SU-DHL-6 (cell line): ENCODE measurements at regions not wholly inside any gene's neighbourhood (a gene's known extent, or its start where the extent isn't known, plus 50 kb on each side); places are given as distances from the start of the nearest gene placed in this dataset.

Experiments
- H2AFZ ChIP-seq: fragments of 200-600 bp; sonication (generic); 2 replicates; pipeline ENCODE4 v1.6.1; 2014; ENCODE audit warnings: low read depth, mild to moderate bottlenecking, moderate library complexity, mixed read lengths, antibody characterized with exemption, low read length; ENCODE audit not compliant: severe bottlenecking
- H3F3A ChIP-seq: fragments of 200-600 bp; shearing (Covaris generic); 2 replicates; pipeline ENCODE4 v1.6.0; 2016; ENCODE audit warnings: antibody characterized with exemption, mild to moderate bottlenecking; ENCODE audit not compliant: insufficient read depth
- H3K27ac ChIP-seq: fragments of 200-600 bp; sonication (generic); 2 replicates; pipeline ENCODE4 v1.5.1; 2016; ENCODE audit warnings: low read depth, mild to moderate bottlenecking, low read length, moderate library complexity, mixed read lengths
- H3K27me3 ChIP-seq: fragments of 200-600 bp; sonication (generic), shearing (Covaris generic); 2 replicates; pipeline ENCODE4 v1.6.0; 2014; ENCODE audit warnings: mild to moderate bottlenecking, low read length
- H3K36me3 ChIP-seq: fragments of 200-600 bp; sonication (generic); 2 replicates; pipeline ENCODE4 v1.6.1; 2014; ENCODE audit warnings: mild to moderate bottlenecking, low read length, mixed read lengths
- H3K4me2 ChIP-seq: fragments of 300-600, 200-600 bp; shearing (Covaris generic), sonication (generic); 2 replicates; pipeline ENCODE4 v1.6.0; 2014; ENCODE audit warnings: low read length, low read depth, mild to moderate bottlenecking; ENCODE audit not compliant: poor library complexity, severe bottlenecking
- H3K4me3 ChIP-seq: fragments of 200-600 bp; sonication (generic); 2 replicates; pipeline ENCODE4 v1.5.1; 2014; ENCODE audit warnings: antibody characterized with exemption, low read length, mild to moderate bottlenecking, mixed read lengths; ENCODE audit not compliant: insufficient read depth, poor library complexity, severe bottlenecking
- H3K79me2 ChIP-seq: fragments of 200-600 bp; sonication (generic); 2 replicates; pipeline ENCODE4 v1.6.1; 2014; ENCODE audit warnings: mild to moderate bottlenecking, low read length, moderate library complexity; ENCODE audit not compliant: insufficient read depth
- H3K9ac ChIP-seq: fragments of 200-600 bp; sonication (generic); 2 replicates; pipeline ENCODE4 v1.7.0; 2014; ENCODE audit warnings: mild to moderate bottlenecking, low read length
- H3K9me2 ChIP-seq: fragments of 200-600 bp; sonication (generic); replicated peaks from 2 replicates; pipeline ENCODE4 v1.6.1; 2014; ENCODE audit warnings: low read length; ENCODE audit not compliant: insufficient read depth
- H3K9me3 ChIP-seq: fragments of 200-600 bp; sonication (generic); 2 replicates; pipeline ENCODE4 v1.6.1; 2014; ENCODE audit warnings: low read length, mixed read lengths; ENCODE audit not compliant: insufficient read depth
- H4K20me1 ChIP-seq: fragments of 200-600 bp; sonication (generic); 2 replicates; pipeline ENCODE4 v1.6.1; 2014; ENCODE audit warnings: low read depth, mild to moderate bottlenecking, antibody characterized with exemption, low read length, moderate library complexity, mixed read lengths
- EZH2phosphoT487 ChIP-seq: fragments of 200-600 bp; sonication (generic), shearing (Covaris generic); conservative IDR thresholded peaks from 2 replicates; pipeline ENCODE4 v1.6.1; 2018; ENCODE audit warnings: mild to moderate bottlenecking, antibody characterized with exemption, low read length, moderate library complexity, mixed read lengths
- TF ChIP-seq, protein P1 (sequence below): fragments of 200-600 bp; sonication (generic); IDR thresholded peaks from one replicate; pipeline ENCODE4 v1.5.1; 2017; ENCODE audit warnings: antibody characterized with exemption, mild to moderate bottlenecking, low read length, moderate library complexity; ENCODE audit not compliant: insufficient read depth, poor library complexity, severe bottlenecking

DNA sequence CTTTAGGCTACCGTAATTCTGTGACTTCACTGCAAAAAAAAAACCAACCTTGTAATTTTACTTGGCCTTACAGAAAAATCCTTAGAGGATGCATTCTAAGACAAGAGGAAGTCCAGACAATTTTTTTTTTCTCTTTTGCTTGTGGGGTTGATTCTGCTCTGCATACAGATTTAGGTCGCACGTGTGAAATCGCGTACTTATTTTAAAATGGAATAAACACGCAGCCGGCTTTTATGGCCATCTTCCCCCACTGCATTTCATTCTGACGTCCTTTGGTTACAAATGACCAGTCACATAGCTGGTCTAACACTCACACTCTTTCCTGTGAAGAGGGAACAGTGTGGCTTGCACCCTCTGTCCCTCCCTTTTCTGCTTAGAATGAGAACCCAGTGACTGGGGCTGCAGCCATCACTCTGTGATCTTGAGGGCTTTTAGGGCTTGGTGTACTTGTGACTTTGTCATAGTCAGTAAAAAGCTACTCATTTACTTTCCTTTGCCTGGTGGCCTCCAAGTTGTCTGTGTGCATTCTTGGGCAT is 63.6 kb upstream of the CARD11 start:
- Histone ChIP-seq H3K9me3 (no peaks in the 10 kb centered on the region), H3K4me3 (no peak overlapping the region), H2AFZ (no peak overlapping the region), H3K9me2 (no peaks in the 10 kb centered on the region), H3K36me3 (no peaks in the 10 kb centered on the region), H4K20me1 (no peaks in the 10 kb centered on the region), H3K4me2 (no peak overlapping the region), H3K79me2 (no peaks in the 10 kb centered on the region), H3F3A (no peaks in the 10 kb centered on the region), H3K27ac (no peak overlapping the region), H3K27me3 (no peaks in the 10 kb centered on the region), H3K9ac (no peak overlapping the region)
- no peak for TF ChIP-seq EZH2phosphoT487
- TF ChIP-seq, protein P1, sequence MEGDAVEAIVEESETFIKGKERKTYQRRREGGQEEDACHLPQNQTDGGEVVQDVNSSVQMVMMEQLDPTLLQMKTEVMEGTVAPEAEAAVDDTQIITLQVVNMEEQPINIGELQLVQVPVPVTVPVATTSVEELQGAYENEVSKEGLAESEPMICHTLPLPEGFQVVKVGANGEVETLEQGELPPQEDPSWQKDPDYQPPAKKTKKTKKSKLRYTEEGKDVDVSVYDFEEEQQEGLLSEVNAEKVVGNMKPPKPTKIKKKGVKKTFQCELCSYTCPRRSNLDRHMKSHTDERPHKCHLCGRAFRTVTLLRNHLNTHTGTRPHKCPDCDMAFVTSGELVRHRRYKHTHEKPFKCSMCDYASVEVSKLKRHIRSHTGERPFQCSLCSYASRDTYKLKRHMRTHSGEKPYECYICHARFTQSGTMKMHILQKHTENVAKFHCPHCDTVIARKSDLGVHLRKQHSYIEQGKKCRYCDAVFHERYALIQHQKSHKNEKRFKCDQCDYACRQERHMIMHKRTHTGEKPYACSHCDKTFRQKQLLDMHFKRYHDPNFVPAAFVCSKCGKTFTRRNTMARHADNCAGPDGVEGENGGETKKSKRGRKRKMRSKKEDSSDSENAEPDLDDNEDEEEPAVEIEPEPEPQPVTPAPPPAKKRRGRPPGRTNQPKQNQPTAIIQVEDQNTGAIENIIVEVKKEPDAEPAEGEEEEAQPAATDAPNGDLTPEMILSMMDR = no peak

DNA sequence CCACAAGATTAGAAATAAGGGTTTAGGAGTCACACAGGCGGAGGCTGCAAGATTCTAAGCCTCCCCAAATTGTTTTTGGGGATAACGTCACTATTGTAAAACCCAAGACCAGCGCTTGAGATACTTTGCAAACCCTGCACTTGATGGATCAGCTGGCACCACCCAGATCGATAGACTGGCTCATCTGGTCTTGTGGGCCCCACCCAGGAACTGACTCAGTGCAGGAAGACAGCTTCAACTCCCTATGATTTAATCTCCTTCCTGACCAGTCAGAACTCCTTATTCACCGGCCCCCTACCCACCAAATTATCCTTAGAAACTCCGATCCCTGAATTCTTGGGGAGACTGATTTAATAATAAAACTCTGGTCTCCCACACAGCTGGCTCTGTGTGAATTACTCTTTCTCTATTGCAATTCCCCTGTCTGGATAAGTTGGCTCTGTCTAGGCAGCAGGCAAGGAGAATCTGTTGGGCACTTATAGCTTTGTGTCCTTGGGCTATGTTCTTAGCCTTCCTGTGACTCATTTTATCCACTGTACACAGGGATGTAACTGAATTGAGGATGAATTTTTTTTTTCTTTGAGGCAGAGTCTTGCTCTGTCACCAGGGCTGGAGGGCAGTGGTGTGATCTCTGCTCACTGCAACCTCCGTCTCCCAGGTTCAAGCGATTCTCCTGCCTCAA is 64.4 kb upstream of the CARD11 start:
- Histone ChIP-seq H2AFZ (no peak overlapping the region), H3K9ac (no peak overlapping the region), H3K27me3 (no peaks in the 10 kb centered on the region), H3K9me2 (no peaks in the 10 kb centered on the region), H3K9me3 (no peaks in the 10 kb centered on the region), H3F3A (no peaks in the 10 kb centered on the region), H3K79me2 (no peaks in the 10 kb centered on the region), H3K36me3 (no peaks in the 10 kb centered on the region), H3K4me2 (no peak overlapping the region), H4K20me1 (no peaks in the 10 kb centered on the region), H3K27ac (no peak overlapping the region), H3K4me3 (no peak overlapping the region)
- TF ChIP-seq, protein P1 = no peak
- TF ChIP-seq EZH2phosphoT487 = no peak

DNA sequence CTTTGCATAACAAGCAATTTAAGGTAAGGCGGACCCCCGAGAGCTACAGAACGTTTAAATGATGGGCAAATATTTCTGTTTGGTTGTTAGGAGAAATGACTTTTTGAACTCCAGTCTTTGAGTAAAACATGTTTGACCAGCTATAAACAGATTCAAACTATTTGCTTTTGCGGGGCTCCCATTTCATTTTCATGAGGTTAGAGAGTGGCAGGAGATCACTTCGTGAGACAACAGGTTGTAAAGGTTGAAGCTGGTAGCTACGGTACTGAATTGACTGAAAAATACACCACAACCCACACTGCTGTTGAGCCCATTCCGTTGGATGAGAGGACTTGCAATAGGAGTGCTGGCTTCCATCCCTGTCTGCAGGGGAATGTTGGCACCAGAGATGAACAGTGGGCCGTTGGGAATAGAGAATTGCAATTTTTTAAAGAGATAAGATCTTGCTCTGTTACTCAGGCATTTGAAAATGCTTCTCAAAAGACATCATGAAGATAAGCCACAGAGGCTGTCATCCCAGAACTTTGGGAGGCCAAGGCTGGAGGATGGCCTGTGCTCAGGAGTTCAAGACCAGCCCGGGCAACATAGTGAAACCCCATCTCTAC is 65.7 kb upstream of the CARD11 start:
- Histone ChIP-seq H3K36me3 (no peaks in the 10 kb centered on the region), H3K4me3 (no peak overlapping the region), H4K20me1 (no peaks in the 10 kb centered on the region), H3K9me3 (no peaks in the 10 kb centered on the region), H3K9ac (no peak overlapping the region), H3K4me2 (no peak overlapping the region), H3K9me2 (no peaks in the 10 kb centered on the region), H3F3A (no peaks in the 10 kb centered on the region), H3K79me2 (no peaks in the 10 kb centered on the region), H3K27ac (no peak overlapping the region), H3K27me3 (no peaks in the 10 kb centered on the region), H2AFZ (no peak overlapping the region)
- TF ChIP-seq, protein P1 = no peak
- no peak for TF ChIP-seq EZH2phosphoT487
